GM12874 (cell line): ENCODE measurements at regions not wholly inside any gene's neighbourhood (a gene's known extent, or its start where the extent isn't known, plus 50 kb on each side); places are given as distances from the start of the nearest gene placed in this dataset.

Experiments
- TF ChIP-seq, protein P1 (sequence below): IDR thresholded peaks from 2 replicates; pipeline ENCODE4 v1.5.1; 2011; ENCODE audit warnings: low read depth, mild to moderate bottlenecking, control low read depth, low read length, moderate library complexity; ENCODE audit not compliant: insufficient read depth

DNA sequence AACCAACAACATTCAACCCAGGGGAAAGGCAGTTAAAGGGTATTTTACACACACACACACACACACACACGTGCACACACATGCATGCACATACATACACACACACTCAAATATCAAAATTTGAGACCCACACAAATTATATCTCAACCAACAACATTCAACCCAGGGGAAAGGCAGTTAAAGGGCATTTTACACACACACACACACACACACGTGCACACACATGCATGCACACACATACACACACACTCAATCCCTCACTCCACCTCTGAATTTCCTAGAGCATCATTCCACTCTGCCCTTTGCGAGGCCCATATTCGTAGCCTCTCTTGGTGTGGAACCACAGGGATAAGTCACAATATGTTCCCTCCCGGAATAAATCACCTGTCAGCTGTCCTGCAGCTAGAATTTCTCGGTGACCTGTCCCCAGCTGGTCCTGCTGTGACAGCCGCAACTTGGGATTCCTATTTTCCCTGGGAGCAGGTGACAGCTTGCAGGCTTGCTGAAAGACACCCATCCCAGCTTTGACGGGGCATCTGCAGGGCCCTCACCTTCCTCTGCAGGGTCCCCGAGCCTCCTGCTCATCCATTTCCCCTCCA lies 122.7 kb downstream of the PSMG1 start:
- TF ChIP-seq, protein P1, sequence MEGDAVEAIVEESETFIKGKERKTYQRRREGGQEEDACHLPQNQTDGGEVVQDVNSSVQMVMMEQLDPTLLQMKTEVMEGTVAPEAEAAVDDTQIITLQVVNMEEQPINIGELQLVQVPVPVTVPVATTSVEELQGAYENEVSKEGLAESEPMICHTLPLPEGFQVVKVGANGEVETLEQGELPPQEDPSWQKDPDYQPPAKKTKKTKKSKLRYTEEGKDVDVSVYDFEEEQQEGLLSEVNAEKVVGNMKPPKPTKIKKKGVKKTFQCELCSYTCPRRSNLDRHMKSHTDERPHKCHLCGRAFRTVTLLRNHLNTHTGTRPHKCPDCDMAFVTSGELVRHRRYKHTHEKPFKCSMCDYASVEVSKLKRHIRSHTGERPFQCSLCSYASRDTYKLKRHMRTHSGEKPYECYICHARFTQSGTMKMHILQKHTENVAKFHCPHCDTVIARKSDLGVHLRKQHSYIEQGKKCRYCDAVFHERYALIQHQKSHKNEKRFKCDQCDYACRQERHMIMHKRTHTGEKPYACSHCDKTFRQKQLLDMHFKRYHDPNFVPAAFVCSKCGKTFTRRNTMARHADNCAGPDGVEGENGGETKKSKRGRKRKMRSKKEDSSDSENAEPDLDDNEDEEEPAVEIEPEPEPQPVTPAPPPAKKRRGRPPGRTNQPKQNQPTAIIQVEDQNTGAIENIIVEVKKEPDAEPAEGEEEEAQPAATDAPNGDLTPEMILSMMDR, result no peak

DNA sequence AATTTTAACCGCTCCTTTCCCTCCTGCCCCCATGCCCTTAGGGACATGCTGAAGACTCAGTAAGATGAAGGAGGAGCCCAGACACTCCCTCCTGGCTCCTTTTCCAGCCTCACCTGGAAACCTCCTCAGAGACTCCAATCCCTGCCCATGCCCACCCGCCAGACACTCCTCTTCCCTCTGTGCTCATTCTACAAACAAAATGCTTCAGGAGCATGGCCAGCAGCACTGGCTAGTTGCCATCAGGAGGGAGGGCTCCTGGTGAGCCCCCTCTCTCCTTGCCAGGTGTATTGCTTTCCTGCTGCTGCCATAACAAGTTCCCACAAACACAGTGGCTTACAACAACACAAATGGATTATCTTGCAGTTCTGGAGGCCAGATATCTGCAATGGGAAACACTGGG lies 126.1 kb downstream of the PSMG1 start:
- TF ChIP-seq, protein P1, result no peak

DNA sequence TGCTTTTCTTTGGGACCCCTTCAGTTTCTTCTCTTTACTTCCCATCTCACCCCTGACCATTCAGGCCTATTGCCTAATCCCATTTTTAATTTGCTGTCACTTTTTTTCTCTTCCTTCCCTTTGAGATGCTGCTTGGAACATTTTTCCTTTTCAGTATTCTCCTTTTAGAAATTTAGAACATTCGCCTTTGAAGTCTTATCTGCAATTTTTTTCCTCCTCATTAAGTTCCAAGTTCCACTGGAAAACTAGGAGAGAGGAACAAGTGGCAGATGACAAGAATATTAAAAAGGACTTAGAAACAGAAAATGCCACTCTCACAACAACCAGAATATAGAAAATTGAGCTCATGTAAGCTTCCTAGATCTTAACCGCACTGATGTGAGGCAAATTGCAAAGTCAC lies 126.6 kb downstream of the PSMG1 start:
- TF ChIP-seq, protein P1, result no peak

DNA sequence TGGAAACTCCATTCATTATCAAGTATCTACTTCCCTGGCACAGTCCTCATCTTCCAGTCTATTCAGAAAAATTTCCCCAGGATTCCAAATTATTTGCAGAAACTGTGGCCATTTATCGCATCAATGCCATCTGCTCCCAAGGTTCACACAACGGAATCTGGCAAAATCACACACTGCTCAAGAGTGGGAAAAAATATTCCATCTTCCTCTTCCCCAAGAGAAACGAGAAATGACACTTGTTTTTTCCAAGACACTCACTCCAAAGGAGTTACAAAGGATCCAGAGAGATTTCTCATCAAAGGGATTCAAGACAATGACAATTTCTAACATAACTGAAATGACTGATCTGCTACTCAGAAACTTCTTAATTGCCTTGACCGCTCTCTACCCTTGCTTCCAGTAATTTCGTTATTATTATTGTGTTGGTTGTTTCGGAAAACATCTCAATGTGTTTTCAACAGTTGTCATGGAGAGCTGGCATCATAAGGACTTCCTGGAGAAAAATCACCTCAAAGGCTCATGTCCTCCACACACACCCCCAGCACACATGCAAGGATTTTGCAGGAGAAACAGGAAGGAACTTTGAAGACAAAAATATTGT lies 128.0 kb downstream of the PSMG1 start:
- TF ChIP-seq, protein P1, result no peak

DNA sequence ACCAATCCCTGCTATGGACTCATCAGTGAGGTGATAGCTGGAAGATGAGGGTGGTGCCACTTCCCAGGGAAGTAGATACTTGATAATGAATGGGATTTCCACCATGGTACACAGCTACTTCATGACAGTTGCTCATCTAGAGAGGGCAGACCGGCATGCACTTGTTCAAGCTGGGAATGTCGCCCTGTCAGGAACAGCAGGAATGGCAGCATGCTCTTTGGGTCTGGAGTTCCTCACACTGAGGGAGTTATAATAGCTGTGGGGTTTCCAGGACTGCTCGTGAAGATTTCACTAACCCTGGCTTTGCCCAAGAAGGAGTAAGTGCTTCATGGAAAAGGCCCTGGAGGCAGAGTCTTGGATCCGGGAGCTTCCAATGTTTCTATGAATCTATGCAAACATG lies 129.2 kb downstream of the PSMG1 start:
- TF ChIP-seq, protein P1, result no peak

DNA sequence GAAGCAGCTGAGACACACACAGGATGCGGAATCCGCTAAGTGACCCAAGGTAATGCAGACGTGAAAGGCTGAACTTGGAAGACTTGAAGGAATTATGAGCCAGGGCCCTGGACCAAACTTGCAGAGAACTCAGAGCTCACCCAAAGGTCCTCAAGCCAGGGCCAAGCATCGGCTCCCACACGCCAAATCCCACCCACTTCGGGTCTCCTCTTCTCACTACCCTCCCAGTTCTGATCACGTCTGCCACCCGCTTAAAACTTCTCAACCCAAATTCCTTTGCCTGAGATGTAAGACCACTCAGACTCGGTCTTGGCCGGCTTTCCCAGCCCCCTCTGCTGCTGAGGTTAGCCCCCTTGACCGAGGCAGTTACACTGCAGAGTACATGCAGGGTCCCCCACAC lies 130.1 kb downstream of the PSMG1 start:
- TF ChIP-seq, protein P1, result no peak

DNA sequence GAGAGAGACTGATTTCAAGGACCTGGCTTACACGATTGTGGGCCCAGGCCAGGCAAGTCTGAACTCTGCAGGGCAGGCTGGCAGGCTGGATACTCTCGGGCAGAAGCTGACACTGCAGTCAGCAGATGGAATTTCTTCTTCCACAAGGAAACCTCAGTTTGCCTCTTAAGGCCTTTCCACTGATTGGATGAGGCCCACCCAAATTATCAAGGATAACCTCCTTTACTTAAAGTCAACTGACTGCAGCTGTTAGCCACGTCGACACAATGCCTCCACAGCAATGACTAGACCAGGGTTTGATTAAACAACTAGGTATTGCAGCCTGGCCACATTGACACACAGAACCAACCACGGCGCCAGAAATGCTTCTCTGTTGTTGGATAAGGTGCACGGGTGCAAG lies 130.5 kb downstream of the PSMG1 start:
- TF ChIP-seq, protein P1, result no peak
